Stimulated activated CD8-positive, alpha-beta memory T cell treated with anti-CD3 and anti-CD28 coated beads, Interleukin-7, amount 100 ng/mL, for 48 hours (primary cell): ENCODE measurements at regions not wholly inside any gene's neighbourhood (a gene's known extent, or its start where the extent isn't known, plus 50 kb on each side); places are given as distances from the start of the nearest gene placed in this dataset.
"Not testable (repeated sequence)": the region's sequence is repeated elsewhere in the genome, so short reads cannot be mapped to it uniquely, and the experiment has no call there.

Source experiments
- DNase-seq, 2 donors: peaks; one replicate each; pipeline ENCODE4 v3.0.0-alpha.2; 2020; ENCODE audit warnings: low read depth in 1 of 2; ENCODE audit errors: extremely low read depth in 1 of 2

GRCh38 chr6:27547157-27548075 is 74.5 kb upstream of the ZNF184 start:
- no peak for DNase-seq

DNA sequence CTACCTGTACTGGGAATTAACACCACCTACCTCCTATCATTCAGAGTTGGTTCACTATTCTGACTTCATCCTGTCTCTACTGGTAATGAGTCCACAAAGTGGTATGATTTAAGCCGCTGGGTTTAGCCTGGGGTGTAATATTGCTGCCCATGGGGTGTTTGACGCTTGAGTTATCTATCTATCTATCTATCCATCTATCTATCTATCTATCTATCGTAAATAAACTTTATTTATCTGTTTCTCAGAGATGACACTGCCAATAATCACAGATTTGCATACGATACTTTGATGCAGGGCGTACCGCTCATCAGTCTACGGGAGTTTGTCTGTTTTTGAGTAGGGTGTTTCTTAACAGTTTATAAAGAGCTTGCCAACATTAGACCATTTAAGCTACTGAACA is 73.6 kb upstream of the ZNF184 start:
- no peak for DNase-seq

- peak; percentile 51 to 53 for DNase-seq
Observed at GRCh38 chr6:27545271-27546046, 72.6 kb upstream of the ZNF184 start.

- DNase-seq = no peak
Observed at GRCh38 chr6:27544612-27545260, 71.8 kb upstream of the ZNF184 start.

DNA sequence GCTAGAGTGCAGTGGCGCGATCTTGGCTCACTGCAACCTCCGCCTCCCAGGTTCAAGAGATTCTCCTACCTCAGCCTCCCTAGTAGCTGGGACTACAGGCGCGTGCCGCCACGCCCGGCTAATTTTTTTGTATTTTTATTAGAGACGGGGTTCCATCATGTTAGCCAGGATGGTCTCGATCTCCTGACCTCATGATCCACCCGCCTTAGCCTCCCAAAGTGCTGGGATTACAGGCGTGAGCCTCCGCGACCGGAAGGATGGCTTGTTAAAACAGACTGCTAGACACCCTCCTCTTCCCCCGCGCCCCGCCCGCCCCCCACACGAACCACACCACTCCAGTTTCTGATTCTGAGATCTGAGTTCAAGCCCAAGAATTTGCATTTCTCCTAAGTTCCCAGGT is 71.2 kb upstream of the ZNF184 start:
- not testable (repeated sequence) for DNase-seq

GRCh38 chr6:27542485-27542884 is 69.6 kb upstream of the ZNF184 start:
- DNase-seq = no peak

DNA sequence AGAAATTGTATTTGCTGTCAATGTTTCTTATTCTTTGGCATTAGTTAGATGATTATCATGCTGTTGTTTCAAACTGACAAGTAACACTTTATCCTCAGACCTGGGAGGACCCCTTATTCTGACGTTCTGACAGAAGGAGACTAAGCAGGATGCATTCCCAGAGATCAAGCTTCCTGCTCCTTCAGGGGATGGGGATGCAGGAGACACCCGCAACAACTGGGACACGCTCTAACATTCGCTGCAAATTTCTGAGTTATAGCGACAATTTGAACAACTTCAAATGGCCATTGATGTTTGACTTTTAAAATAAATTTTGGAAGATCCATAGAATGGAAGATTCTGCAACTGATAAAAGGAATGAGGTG is 69.0 kb upstream of the ZNF184 start:
- DNase-seq = no peak

DNA sequence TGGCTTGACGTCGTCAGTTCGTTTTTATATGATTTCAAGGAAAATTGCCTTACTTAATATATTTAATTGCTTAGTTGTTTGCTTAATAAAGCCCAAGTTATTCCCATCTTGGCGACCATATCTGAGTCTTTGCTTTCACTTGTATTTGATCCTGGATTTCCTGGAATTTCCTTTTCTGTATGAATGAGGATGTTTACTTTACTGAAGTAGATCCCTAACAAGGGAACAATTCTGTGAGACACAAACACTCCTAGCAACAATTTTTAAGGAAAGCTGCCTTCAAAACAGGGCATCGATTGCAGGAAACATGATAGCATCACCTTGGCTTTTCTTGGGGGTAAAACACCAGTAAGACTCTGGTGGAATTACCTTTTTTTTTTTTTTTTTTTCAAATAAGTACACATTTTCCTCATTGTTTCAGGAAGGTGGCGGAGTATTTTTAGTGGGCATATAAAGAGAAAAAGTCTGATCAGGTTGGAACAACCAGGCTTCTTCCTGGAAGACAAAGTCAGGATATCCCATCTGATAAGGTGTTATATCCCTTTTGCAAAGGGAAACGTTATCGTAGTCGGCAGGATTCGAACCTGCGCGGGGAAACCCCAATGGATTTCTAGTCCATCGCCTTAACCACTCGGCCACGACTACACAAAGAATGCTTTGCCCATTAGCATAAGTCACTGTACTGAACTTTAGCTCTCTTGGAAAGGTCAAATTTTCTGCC is 68.5 kb upstream of the ZNF184 start:
- DNase-seq = no peak

DNA sequence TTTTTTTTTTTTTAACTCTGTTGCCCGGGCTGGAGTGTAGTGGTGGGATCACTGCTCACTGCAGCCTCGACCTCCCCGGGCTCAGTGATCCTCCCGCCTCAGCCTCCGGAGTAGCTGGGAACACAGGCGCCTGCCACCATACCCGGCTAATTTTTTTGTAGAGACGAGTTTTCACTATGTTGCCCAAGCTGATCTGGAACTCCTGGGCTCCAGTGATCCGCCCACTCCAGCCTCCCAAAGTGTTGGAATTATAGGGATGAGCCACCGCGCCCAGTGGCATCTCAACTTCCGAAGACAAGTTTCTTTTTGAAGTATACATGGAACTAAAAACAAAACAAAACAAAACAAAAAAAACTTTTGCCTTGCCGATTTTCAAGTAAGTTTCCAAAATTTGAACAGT is 66.6 kb upstream of the ZNF184 start:
- DNase-seq = no peak

GRCh38 chr6:27532820-27533538 is 60.1 kb upstream of the ZNF184 start:
- no peak for DNase-seq

- DNase-seq = no peak
Observed at GRCh38 chr6:27531772-27532459, 59.0 kb upstream of the ZNF184 start.

DNA sequence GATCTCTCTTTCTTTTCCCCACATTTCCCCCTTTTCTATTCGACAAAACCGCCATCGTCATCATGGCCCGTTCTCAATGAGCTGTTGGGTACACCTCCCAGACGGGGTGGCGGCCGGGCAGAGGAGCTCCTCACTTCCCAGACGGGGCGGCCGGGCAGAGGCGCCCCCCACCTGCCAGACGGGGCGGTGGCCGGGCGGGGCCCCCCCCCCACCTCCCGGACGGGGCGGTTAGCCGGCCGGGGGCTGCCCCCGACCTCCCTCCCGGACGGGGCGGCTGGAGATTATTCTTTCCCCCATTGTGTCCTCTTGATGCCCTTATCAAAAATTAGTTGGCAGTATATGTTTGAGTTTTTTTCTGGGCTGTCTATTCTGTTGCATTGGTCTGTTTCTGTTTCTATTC is 56.9 kb upstream of the ZNF184 start:
- not testable (repeated sequence) for DNase-seq

DNA sequence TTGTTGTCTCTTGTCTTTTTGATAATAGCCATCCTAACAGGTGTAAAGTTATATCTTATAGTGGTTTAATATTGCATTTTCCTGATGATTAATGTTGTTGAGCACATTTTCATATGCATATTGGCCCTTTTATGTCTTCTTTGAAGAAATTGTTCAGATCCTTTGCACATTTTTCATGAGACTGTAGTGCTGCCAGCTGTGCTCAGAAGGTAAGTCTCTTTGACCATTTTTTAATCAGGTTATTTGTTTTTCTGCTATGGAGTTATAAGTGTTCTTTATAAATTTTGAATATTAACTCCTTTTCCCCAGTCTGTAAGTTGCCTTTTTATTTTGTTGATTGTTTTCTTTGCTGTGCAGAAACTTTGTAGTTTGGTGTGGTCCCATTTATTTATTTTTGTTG is 55.8 kb upstream of the ZNF184 start:
- DNase-seq = no peak
